Adrenal gland (tissue), 9 donors: ENCODE measurements at regions not wholly inside any gene's neighbourhood (a gene's known extent, or its start where the extent isn't known, plus 50 kb on each side); places are given as distances from the start of the nearest gene placed in this dataset.

Experiments
- DNase-seq, 7 donors: peaks; one replicate each; pipeline ENCODE4 v3.0.0-alpha.2; 2019 to 2020
- H3K27ac ChIP-seq, 5 donors: fragments of 200-600 bp; sonication (generic) in 4 of 5; 1 replicate in 3 of 5; 2 replicates in 2 of 5; pipeline versions ENCODE4 v1.5.1 to v1.8.0; 2016 to 2020; ENCODE audit warnings: mild to moderate bottlenecking in 1 of 5
- H3K27me3 ChIP-seq: fragments of 200-600 bp; 2 replicates; pipeline ENCODE4 v1.8.0; 2021
- H3K36me3 ChIP-seq, 2 donors: fragments of 200-600 bp; replicated peaks in 1 of 2; 1 replicate in 1 of 2; 2 replicates in 1 of 2; pipeline versions ENCODE4 v1.5.1 to v1.8.0; 2018 to 2022
- H3K4me1 ChIP-seq, 2 donors: fragments of 200-600 bp; replicated peaks in 1 of 2; 1 replicate in 1 of 2; 2 replicates in 1 of 2; pipeline versions ENCODE4 v1.5.1 to v1.8.0; 2018 to 2021
- H3K4me3 ChIP-seq, 4 donors: fragments of 200-600 bp; sonication (generic) in 3 of 4; one replicate each; pipeline ENCODE4 v1.5.1; 2016 to 2018
- H3K9me3 ChIP-seq, 3 donors: fragments of 200-600 bp; sonication (generic) in 1 of 3; replicated peaks in 1 of 3; 1 replicate in 2 of 3; 2 replicates in 1 of 3; pipeline versions ENCODE4 v1.5.1 to v1.8.0; 2016 to 2021
- POLR2A ChIP-seq, 2 donors: fragments of 450-650 bp; IDR thresholded peaks; one replicate each; pipeline ENCODE4 v1.6.1; 2017; ENCODE audit warnings: antibody characterized with exemption in 2 of 2, mild to moderate bottlenecking in 2 of 2, moderate library complexity in 1 of 2
- WGBS, 4 donors: extraction: QIAGEN DNeasy Blood & Tissue Kit in 2 of 4; methylation state at CpG; one replicate each; pipeline versions ENCODE4 v1.1.5 to v1.1.7; 2013 to 2017; 5-methylcytosine and 5-hydroxymethylcytosine counted together
- intact Hi-C, 2 donors: fragments of 100-400 bp; cut with DNase I; formaldehyde crosslinking; loops; one replicate each; pipeline versions ENCODE4 v1.14.1 to v1.15.0; 2022 to 2023
- TF ChIP-seq, protein P1 (sequence below), 6 experiments: fragments of 450-650 bp in 4 of 6; fragments of 200-600 bp in 2 of 6; sonication (generic) in 1 of 6; IDR thresholded peaks; 1 replicate in 5 of 6; 2 replicates in 1 of 6; pipeline versions ENCODE4 v1.5.1 to v1.8.0; 2016 to 2021; ENCODE audit warnings: antibody characterized with exemption in 6 of 6, mild to moderate bottlenecking in 2 of 6, moderate library complexity in 1 of 6
- donor health status: healthy with polysubstance abuse.
- donor health status: Bipolar disorder and iron deficiency.
- donor health status: DM: yes; HTN: yes; CAD: no.
- donor health status: DM: no; HTN: no; CAD: no.
- donor health status: DM: no; HTN: no; CAD: no.

DNA sequence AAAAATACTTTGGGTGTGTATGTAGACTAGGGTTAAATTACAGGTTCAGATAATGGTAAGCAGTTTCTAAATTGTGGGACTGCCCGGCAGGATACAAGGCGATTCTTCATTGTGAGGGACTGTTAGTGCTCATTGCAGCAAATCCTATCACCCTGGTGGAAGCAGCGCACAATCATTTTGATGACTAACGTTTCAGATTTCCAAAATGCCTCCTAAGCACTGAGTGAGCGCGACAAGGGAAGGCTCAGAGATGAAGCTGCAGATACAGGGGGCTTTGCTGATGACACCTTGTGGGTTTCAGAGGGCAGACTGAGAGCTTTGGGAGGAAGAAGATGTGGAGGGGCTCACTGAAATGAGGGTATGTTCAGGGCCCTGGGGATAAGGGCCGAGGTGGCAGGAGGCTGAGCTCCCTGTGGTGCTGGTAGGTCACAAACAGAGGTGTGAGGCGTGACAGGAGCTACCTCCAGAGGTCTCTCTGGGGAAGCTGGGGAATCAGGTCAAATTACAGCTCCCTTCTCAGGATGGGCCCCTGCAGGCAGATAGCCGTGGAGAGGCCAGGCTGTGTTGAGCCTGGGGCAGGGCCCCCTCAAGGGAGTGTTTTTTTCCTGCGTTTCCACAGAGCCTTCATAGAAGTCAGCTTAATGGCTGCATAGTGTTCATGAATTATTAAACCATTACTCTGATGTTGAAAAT lies 84.5 kb upstream of the FYN start:
- 61 to 67% (median 66%) methylated on average over 10 of the region's 10 CpGs for WGBS, 4 donors
- H3K27ac ChIP-seq: no peak overlapping the region
- intact Hi-C loops: no loop called here
- no peaks in the 10 kb centered on the region for H3K36me3 ChIP-seq
- no peak for TF ChIP-seq POLR2A (IDR thresholded peaks at IDR 0.05)
- TF ChIP-seq, protein P1, sequence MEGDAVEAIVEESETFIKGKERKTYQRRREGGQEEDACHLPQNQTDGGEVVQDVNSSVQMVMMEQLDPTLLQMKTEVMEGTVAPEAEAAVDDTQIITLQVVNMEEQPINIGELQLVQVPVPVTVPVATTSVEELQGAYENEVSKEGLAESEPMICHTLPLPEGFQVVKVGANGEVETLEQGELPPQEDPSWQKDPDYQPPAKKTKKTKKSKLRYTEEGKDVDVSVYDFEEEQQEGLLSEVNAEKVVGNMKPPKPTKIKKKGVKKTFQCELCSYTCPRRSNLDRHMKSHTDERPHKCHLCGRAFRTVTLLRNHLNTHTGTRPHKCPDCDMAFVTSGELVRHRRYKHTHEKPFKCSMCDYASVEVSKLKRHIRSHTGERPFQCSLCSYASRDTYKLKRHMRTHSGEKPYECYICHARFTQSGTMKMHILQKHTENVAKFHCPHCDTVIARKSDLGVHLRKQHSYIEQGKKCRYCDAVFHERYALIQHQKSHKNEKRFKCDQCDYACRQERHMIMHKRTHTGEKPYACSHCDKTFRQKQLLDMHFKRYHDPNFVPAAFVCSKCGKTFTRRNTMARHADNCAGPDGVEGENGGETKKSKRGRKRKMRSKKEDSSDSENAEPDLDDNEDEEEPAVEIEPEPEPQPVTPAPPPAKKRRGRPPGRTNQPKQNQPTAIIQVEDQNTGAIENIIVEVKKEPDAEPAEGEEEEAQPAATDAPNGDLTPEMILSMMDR (IDR thresholded peaks at IDR 0.05): no peak
- no peak overlapping the region for H3K4me3 ChIP-seq
- no peaks in the 10 kb centered on the region for H3K9me3 ChIP-seq
- DNase-seq: no peak
- no peaks in the 10 kb centered on the region for H3K27me3 ChIP-seq
- H3K4me1 ChIP-seq: no peaks in the 10 kb centered on the region

GRCh38 chr6:111958534-111958933 lies 85.3 kb upstream of the FYN start:
- DNase-seq: no peak
- intact Hi-C loops: no loop called here
- TF ChIP-seq, protein P1 (IDR thresholded peaks at IDR 0.05): no peak
- TF ChIP-seq POLR2A (IDR thresholded peaks at IDR 0.05): no peak
- H3K27ac ChIP-seq: no peak overlapping the region
- WGBS, 4 donors: 71 to 78% (median 75%) methylated on average over 4 of the region's 4 CpGs
- no peak overlapping the region for H3K4me3 ChIP-seq
- no peaks in the 10 kb centered on the region for H3K9me3 ChIP-seq
- no peaks in the 10 kb centered on the region for H3K36me3 ChIP-seq
- H3K4me1 ChIP-seq: no peaks in the 10 kb centered on the region
- H3K27me3 ChIP-seq: no peaks in the 10 kb centered on the region

DNA sequence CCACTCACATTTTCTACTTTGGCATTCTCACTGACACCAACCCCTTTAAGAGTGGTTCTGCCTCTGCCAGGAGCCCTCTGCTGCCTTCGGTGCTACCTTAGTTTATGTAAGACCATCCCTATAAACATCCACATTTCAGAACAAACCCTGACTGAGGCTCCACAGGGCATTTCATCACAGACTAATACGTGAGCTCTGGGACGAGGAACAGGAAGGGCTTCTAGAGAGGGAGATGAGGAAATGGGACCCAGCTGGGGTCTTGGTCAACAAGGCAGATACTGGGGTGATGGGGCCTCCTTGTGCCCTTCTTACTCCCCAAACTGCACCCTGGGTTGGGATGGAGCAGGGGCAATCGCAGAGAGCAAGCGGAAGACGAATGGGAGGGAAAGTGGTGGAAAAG lies 86.5 kb upstream of the FYN start:
- intact Hi-C loops: no loop called here
- no peaks in the 10 kb centered on the region for H3K4me1 ChIP-seq
- no peak overlapping the region for H3K4me3 ChIP-seq
- no peaks in the 10 kb centered on the region for H3K27me3 ChIP-seq
- H3K36me3 ChIP-seq: no peaks in the 10 kb centered on the region
- DNase-seq: no peak
- TF ChIP-seq, protein P1 (IDR thresholded peaks at IDR 0.05): no peak
- H3K27ac ChIP-seq: no peak overlapping the region
- 72 to 83% (median 79%) methylated on average over 6 of the region's 6 CpGs for WGBS, 4 donors
- no peaks in the 10 kb centered on the region for H3K9me3 ChIP-seq

- WGBS, 4 donors: 37 to 70% (median 52%) methylated on average over 1 of the region's 1 CpG
- intact Hi-C loops: no loop called here
Measured at GRCh38 chr6:111967131-111967530, 86.8 kb upstream of the CCN6 start.

More at GRCh38 chr6:111967131-111967530, 86.8 kb upstream of the CCN6 start:
- H3K27me3 ChIP-seq: no peaks in the 10 kb centered on the region
- DNase-seq: no peak
- no peak overlapping the region for H3K4me3 ChIP-seq
- no peaks in the 10 kb centered on the region for H3K36me3 ChIP-seq
- no peak overlapping the region for H3K27ac ChIP-seq
- H3K9me3 ChIP-seq: no peaks in the 10 kb centered on the region
- no peak for TF ChIP-seq POLR2A (IDR thresholded peaks at IDR 0.05)
- TF ChIP-seq, protein P1 (IDR thresholded peaks at IDR 0.05): no peak
- H3K4me1 ChIP-seq: no peaks in the 10 kb centered on the region
